Mesothelial cell of epicardium (in vitro differentiated cells): ENCODE measurements at regions not wholly inside any gene's neighbourhood (a gene's known extent, or its start where the extent isn't known, plus 50 kb on each side); places are given as distances from the start of the nearest gene placed in this dataset.

Experiments
- DNase-seq, 2 experiments: peaks; one replicate each; pipeline ENCODE4 v3.0.0; 2021; ENCODE audit warnings: low spot score in 2 of 2; ENCODE audit not compliant: unreplicated experiment in 2 of 2
- H3K27ac Mint-ChIP-seq: 2 replicates; pipeline ENCODE4 v1.8.0; 2021; ENCODE audit warnings: mixed read lengths
- H3K27me3 Mint-ChIP-seq: 2 replicates; pipeline ENCODE4 v1.8.0; 2021; ENCODE audit warnings: low read depth, mixed read lengths
- H3K36me3 Mint-ChIP-seq: 2 replicates; pipeline ENCODE4 v1.8.0; 2021; ENCODE audit warnings: mixed read lengths
- H3K4me1 Mint-ChIP-seq: 2 replicates; pipeline ENCODE4 v1.8.0; 2021; ENCODE audit warnings: mixed read lengths
- H3K4me3 Mint-ChIP-seq: 2 replicates; pipeline ENCODE4 v1.8.0; 2021; ENCODE audit warnings: mild to moderate bottlenecking, moderate library complexity, mixed read lengths
- H3K9me3 Mint-ChIP-seq: 2 replicates; pipeline ENCODE4 v1.8.0; 2021; ENCODE audit warnings: mixed read lengths
- TF ChIP-seq, protein P1 (sequence below): fragments of 200-600 bp; sonication (generic); IDR thresholded peaks from one replicate; pipeline ENCODE4 v1.5.0; 2021; ENCODE audit warnings: antibody characterized with exemption; ENCODE audit not compliant: unreplicated experiment

DNA sequence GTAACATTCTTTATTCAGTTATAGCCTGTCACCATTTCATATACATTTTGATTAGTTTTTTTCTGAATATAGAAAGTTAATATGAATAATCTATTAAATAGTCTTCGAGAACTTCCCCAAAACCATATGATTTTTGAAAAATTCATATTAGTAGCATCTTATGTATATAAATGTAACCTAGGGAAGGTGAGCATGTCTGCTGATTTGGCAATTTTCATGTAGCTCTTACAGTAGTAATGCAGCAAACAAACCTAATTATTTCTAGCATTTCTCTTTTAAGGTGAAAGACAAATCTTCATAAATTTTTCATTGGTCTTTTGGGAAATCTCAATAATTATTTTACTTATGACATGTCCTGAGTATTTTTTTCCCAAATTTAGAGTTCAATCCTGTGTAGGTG lies 939.0 kb downstream of the TBC1D32 start:
- TF ChIP-seq, protein P1, sequence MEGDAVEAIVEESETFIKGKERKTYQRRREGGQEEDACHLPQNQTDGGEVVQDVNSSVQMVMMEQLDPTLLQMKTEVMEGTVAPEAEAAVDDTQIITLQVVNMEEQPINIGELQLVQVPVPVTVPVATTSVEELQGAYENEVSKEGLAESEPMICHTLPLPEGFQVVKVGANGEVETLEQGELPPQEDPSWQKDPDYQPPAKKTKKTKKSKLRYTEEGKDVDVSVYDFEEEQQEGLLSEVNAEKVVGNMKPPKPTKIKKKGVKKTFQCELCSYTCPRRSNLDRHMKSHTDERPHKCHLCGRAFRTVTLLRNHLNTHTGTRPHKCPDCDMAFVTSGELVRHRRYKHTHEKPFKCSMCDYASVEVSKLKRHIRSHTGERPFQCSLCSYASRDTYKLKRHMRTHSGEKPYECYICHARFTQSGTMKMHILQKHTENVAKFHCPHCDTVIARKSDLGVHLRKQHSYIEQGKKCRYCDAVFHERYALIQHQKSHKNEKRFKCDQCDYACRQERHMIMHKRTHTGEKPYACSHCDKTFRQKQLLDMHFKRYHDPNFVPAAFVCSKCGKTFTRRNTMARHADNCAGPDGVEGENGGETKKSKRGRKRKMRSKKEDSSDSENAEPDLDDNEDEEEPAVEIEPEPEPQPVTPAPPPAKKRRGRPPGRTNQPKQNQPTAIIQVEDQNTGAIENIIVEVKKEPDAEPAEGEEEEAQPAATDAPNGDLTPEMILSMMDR = no peak
- Mint-ChIP-seq H3K27ac (no peak overlapping the region), H3K4me1 (no peaks in the 10 kb centered on the region), H3K9me3 (peaks cover 3% of the 10 kb centered on the region), H3K36me3 (no peaks in the 10 kb centered on the region), H3K4me3 (no peak overlapping the region), H3K27me3 (peaks cover 4% of the 10 kb centered on the region)
- no peak for DNase-seq

DNA sequence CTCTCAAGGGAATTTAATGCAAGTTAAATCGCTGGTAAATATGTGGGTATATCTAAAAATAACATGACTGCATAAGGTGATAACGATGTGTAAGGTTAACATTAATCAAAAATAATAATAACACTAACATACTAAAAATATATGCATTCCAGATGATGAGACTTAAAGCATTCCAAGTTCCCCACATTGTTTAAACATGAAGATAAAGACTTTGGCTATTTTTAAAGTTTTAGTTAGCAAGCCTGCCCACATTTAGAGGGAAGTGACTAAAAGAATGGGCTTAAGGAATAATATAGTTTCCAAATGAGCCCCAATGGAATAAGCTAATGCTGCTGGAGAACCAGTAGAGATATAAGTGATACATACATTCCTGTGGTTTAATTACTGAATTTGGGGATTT lies 941.3 kb downstream of the TBC1D32 start:
- TF ChIP-seq, protein P1 = no peak
- H3K4me1 Mint-ChIP-seq = no peaks in the 10 kb centered on the region
- H3K36me3 Mint-ChIP-seq = no peaks in the 10 kb centered on the region
- no peak for DNase-seq
- no peak overlapping the region for H3K4me3 Mint-ChIP-seq
- H3K9me3 Mint-ChIP-seq = peaks cover 3% of the 10 kb centered on the region
- no peak overlapping the region for H3K27ac Mint-ChIP-seq
- H3K27me3 Mint-ChIP-seq = peaks cover 3% of the 10 kb centered on the region

DNA sequence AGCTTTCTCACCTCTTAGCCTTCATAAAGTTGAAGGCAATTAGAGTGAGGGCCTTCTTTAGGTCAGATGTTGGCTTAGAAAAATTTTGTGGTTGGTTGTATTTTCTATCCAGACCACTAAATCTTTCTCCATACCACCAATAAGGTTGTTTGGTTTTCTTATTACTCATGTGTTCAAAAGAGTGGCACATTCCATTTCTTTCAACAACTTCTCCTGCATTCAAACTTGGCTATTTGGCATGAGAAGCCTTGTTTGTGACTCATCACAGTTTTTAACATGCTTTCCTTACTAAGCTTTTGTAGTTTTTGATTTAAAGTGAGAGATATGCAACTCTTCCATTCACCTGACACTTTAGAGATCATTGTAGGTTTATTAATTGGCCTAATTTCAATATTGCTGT lies 949.6 kb downstream of the TBC1D32 start:
- TF ChIP-seq, protein P1 = no peak
- Mint-ChIP-seq H3K9me3 (peaks cover 4% of the 10 kb centered on the region), H3K4me3 (no peak overlapping the region), H3K36me3 (no peaks in the 10 kb centered on the region), H3K4me1 (no peaks in the 10 kb centered on the region), H3K27me3 (no peaks in the 10 kb centered on the region), H3K27ac (no peak overlapping the region)
- DNase-seq = no peak

DNA sequence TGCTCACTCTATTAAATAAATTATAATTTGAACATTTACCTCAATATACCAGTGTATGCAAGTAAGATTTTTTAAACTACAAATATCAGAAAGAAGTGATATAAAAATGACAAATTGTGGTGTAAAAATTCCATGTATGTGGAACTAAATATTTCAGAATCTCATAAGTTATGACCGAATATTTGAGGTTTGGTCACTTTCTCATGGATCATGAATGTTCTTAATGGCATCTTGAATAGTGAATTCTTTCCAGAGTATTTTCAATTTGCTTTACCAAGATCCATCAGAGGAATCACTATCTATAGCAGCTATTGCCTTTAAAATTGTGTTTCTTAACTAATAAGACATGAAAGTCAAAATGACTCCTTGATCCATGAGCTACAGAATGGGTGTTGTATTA lies 950.6 kb downstream of the TBC1D32 start:
- Mint-ChIP-seq H3K36me3 (no peaks in the 10 kb centered on the region), H3K27ac (no peak overlapping the region), H3K27me3 (no peaks in the 10 kb centered on the region), H3K4me1 (no peaks in the 10 kb centered on the region), H3K4me3 (no peak overlapping the region), H3K9me3 (peaks cover 4% of the 10 kb centered on the region)
- TF ChIP-seq, protein P1 = no peak
- DNase-seq = no peak

DNA sequence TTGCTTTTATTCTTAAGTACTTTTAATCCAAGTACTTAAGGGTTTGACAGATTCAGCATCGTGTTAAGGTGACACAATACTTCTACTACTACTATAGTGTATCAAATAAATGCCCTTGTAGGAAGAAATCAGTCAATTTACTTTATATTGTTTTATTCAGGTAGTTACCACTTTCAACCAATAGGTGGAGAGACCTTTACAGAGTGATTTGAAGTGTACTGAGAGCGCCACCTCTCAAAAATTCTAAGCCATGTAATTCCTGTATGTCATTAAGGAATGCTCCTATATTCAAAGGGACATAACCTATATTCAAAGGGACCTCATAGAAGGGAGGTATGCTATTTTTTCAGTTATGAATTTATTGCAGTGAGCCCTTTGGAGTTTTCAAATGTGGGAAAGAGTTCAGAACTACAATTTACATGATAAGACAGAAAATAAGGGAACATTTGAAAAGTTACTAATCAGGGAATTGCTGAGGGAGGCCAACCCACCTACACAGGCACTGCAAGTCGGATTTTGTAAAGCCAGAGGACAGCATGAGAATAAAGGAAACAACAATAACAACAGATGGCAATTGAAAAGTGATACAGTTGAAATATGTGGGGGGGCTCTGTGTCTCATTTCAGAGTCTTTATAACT lies 955.6 kb downstream of the TBC1D32 start:
- H3K9me3 Mint-ChIP-seq = no peaks in the 10 kb centered on the region
- H3K4me1 Mint-ChIP-seq = no peaks in the 10 kb centered on the region
- H3K36me3 Mint-ChIP-seq = no peaks in the 10 kb centered on the region
- DNase-seq = no peak
- no peak overlapping the region for H3K27ac Mint-ChIP-seq
- H3K27me3 Mint-ChIP-seq = no peaks in the 10 kb centered on the region
- TF ChIP-seq, protein P1 = peak; percentile 77
- no peak overlapping the region for H3K4me3 Mint-ChIP-seq

DNA sequence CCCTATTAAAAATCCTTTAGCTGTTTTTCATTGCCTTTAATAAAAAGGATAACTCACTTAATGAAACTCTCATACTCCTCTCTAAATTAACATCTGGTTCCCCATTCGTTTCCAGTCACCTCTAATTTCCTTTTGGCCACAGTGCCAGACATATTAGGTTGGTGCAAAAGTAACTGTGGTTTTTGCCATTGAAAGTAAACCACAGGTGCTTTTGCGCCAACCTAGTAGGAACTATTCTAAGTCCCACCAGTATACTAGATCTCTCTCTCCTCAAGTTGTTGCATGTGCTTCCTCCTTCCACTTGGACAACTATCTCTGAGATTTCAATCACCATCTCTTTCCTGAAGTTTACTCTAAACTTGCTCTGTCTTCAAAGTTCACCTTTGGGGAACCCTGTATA lies 961.1 kb downstream of the TBC1D32 start:
- no peak for DNase-seq
- Mint-ChIP-seq H3K4me3 (no peak overlapping the region), H3K4me1 (no peaks in the 10 kb centered on the region), H3K27ac (no peak overlapping the region), H3K36me3 (no peaks in the 10 kb centered on the region), H3K27me3 (no peaks in the 10 kb centered on the region), H3K9me3 (no peaks in the 10 kb centered on the region)
- TF ChIP-seq, protein P1 = no peak
